ENCODE measurements at regions not wholly inside any gene's neighbourhood (a gene's known extent, or its start where the extent isn't known, plus 50 kb on each side); places are given as distances from the start of the nearest gene placed in this dataset.

DNA sequence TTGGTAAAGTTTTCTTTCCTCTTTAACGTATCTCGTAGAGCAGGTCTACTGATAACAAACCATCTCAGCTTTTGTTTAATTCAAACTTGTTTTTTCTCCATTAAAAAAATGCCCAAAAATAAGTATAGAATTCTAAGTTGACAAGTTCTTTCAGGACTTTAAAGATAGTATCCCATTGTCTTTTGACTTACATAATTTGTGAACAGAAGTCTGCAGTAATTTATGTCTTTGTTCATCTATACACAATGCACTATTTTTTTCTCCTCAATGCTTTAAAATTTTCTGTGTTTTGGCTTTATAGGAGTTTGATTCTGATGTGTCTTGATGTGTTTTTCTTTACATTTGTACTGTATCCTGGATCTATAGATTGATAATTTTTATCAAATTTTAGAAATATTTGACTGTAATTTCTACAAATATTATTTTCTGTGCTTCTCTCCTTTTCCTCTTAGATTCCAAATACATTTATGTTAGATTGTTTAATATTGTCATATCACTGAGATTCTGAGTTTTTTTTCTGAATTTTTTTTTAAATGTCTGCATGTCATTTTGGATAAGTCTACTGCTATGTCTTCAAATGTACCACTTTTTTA is 143.3 kb downstream of the FTCDNL1 start:
- DNase-seq = no peak

DNA sequence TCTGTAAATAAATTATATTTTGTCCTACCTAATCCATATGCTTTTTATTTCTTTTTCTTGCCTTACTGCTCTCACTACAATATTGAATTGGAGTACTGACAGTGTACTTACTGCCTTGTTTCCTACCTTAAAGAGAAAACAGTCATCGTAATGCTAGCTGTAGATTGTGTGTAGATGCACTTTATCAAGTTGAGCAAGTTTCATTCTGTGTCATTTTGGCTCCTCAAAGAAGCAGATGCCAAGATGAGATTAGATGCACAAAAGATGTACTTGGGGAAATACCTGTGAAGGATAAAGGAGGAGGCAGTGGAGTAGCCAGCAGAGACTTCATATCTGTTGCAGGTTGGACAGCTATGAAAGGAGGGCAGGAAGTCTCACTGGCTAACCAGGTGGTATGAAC is 145.5 kb downstream of the FTCDNL1 start:
- DNase-seq = no peak

DNA sequence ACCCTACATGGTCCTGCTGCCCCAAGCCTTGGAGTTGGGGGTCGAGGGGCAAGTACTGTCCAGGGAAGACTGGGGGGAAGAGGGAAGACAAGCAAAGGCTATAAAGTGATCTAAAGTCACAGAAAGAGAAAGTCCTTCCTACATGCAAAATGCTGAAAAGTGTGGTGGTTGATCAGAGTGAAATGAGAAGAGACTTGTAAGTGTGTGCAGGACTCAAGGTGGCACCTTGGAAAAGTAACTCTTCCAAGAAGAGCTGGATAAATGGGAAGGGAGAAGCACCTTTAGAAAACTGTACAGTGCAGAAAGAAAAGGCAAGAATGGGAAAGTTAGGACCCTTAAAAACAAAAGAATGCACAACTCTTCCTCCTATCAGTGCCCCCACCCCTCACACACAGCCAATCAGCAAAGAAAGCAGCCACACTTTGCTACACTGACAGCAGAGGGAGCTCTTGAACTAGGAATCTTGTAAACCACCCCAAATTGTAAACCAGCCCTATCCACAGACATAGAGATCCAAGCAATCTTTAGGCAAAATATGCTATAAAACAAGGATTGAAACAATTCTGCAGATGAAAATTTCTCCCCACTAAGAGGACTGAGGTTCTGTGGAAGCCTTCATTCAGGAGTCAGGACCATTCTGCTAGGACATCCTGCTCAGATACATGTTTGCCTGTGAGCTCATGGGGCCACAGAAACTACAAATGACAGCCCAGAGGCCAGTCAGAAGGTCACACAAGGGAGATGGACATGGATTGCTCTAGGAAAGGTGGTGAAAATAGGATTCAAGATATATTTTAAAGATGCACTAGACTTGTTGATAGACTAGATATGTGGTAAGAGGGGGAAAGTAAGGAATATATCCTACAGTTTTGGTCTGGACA is 146.4 kb downstream of the FTCDNL1 start:
- no peak for DNase-seq

DNA sequence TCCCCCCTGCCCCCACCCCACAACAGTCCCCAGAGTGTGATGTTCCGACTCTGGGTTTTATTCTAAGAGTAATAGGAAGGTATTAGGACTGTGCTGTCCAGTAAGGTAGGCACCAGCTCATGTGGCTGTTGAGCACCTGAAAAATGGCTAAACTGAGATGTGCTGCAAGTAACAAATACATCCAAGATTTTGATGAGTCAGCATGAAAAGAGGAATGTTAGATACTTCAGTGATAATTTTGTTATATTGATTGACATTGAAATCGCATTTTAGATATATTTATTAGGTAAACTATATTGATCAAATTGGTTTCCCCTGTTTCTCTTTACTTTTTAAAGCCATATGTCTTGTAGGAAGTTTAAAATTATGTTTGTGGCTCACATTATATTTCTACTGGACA is 147.8 kb downstream of the FTCDNL1 start:
- DNase-seq = no peak

DNA sequence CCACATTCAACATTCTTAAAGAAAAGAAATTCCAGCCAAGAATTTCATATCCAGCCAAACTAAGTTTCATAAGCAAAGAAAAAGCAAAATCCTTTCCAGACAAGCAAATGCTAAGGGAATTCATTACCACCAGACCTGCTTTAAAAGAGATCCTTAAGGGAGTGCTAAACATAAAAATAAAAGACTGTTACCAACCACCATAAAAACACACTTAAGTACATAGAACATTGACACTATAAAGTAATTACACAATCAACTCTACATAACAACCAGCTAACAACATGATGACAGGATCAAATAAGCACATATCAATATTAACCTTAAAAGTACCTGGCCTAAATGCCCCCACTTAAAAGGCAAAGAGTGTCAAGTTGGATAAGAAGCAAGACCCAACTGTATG is 153.5 kb downstream of the FTCDNL1 start:
- no peak for DNase-seq

DNA sequence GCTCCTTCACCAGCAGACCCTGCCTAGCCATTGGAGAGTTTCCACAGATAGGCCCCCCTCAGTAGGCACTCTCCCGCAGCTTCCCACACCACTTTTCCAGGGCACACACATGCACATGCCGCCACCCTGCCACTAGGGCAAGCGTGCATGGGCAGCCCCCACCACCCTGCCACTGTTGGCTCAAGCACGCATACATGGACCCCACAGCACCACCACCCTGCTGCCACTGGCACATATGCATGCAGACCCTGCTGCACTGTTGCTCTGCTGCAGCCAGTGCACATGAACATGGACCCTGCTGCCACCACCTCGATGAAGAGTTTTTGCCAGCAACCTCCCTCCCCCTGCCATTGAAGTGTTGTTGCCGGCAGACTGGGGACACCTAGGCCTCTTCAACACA is 154.9 kb downstream of the FTCDNL1 start:
- DNase-seq = no peak

DNA sequence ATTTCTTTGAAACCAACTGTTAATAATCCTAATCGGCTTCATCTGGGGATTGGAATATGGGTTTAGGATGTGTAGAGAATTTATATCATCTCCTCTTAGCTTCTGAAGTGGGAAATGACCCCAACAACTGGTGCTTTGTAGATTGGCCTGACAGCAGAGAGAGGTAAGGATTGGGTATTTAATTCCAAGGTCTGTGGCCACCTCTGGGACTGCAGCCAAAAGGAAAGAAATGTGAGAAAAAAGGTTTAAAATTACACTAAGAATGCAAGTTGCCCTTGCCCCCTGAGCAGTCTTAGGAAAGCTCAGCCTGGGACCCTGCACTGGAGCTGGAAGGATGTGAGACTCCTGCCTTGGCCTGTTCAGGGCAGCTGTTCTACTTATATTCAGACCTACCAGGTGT is 157.1 kb downstream of the FTCDNL1 start:
- no peak for DNase-seq

DNA sequence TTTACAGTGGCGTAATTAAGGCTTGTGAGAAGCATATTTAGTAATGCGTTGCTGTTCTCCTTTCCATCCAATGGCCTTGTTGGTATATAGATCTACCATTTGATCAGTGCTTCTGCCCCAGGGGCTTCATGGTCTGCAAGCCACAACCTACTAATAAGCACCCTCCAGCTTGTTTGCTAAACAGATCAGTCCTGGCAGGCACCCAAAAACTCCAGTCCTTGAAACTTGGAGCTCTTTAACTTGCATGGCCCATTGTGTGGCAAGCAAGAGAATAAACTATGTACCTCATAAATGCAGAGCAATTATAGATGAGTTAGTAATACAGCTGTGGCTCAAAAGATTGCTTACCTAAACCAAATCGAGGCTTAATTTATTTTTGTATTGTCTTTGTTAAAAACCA is 158.5 kb downstream of the FTCDNL1 start:
- no peak for DNase-seq

DNA sequence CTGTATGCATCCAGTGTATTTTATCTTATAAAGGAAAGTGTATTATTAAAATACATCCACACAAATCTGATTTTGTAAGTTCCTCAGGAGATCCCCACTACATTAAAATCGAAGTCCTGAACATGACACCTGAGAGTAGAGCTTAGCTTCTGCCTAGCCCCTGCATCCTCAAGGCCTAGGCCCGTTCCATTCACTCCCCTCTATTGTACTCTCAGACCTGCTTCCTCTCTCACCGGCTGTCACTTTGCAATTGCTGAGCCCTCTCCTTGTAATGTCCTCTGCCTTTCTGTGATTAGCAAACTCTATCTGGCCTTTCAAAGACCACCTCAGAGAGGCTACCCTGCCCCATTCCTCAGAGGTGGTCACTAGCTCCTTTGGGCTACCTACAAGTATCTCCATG is 160.8 kb downstream of the FTCDNL1 start:
- no peak for DNase-seq

DNA sequence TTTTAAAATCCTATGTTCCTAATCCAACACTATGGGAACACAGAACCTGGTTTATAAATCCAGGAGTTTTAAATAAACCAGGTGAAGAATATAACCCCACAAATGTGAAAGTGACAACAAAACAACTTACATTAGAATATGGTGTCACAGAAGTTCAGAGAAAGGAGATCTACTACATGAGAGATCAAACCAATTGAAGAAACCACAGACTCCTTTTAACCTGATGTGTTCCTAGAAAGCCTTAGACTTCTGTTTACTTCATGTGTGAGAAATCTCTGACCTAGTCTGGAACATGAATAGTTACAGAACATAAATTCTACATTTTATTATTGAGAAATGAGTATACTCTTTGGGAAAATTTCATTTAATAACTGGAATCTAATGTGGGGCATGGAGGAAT is 165.3 kb downstream of the FTCDNL1 start:
- no peak for DNase-seq

DNA sequence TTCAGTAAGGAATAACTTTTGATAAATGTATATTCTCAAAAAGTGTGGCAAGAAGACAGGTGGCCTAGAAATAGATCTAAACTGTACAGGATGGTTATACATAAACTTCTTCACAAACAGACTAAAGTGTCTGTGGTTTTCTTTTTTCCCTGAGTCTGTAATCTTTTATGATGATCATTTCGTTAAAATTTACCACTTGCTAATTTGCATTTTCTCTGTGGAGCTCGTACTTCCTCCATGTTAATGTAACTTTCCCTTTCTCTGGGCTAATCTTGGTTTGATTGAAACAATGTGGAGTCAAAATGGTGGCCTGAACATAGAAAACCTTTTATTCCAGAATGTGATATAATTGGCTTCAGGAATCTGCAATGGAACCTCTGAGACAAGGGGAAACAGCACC is 166.2 kb downstream of the FTCDNL1 start:
- DNase-seq = no peak

DNA sequence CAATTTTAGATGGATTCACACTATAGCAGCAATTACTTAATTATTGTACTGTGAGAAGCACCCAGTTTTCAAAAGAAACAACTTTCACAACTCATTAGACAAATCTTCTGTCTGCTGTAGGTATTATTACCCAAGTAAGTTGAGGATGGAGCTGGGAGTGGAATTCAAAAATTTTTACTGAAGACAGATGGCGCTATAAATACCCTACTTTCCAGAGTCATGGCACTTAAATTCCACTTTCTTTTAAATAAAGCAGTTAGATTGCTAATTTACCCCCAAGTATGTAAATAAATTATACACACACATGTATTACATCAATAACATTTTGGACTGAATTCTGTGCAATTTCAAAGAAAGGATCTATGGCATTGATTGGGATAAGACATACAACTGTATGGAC is 166.8 kb downstream of the FTCDNL1 start:
- no peak for DNase-seq

DNA sequence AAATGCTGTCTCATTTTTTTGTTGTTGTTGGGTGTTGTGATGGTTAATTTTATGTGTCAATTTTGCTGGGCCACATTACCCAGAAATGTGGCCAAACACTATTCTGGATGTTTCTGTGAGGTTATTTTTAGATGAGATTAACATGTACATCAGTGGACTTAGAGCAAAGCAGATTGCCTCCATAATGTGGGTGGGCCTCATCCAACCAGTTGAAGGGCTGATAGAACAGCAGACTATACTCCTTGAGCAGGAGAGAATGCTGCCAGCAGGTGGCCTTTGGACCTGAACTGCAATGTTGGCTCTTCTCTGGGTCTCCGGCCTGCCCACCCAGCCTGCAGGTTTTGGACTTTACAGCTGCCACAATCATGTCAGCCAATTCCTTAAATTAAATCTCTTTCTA is 169.0 kb downstream of the FTCDNL1 start:
- DNase-seq = no peak

DNA sequence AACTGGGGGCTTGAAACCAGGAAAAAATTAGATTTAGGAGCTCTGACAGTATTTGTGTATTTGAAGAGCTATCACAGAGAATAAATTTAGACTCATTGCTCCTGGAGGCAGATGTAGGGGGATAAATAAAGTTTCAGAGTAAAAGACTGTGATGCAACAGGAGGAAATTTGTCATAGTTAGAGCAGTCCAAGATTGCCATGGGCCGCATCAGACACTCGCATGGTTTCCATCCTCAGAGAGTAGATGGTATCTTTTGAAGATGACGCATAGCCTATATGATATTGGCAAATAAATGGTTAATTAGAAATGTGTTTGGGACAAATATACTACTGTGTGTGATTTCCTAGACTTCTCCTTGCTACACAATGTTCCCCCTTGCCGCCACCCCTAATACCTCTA is 170.5 kb downstream of the FTCDNL1 start:
- no peak for DNase-seq

DNA sequence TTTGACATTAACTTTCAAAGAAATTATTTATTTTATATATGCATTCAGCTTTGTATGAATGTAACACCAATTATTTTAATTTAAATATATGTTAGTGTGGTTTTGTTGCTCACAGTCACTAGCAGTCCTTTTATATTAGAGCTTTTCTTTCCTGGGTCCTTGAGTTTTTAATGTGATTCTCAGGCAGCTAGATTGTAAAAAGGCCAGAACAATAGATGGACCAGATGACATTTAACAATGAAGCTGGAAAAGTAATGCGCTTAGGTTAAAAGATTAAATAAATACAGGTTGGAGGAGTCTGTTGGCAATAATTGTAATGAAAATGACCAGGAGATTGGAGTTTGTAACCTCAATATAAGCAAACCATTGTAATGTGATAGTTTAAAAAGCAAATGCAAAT is 171.1 kb downstream of the FTCDNL1 start:
- DNase-seq = no peak

DNA sequence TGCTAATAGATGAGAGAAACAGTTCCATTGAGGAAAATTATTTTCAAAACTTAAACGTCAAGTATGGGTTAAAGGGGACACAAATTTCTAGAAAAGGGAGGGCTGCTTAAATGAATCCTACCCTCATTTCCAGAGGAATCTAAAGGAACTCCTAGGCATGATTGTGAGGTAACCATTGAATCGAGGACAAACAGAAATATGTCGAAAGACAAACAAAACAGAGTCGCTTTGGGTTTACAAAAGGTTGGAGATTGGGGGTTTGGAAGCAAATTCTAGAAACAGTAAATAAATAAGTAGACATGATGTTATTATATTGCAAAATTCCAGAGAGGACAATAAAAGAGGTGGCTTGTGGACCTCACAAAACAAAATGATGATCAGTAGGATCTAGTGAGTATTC is 173.1 kb downstream of the FTCDNL1 start:
- no peak for DNase-seq

DNA sequence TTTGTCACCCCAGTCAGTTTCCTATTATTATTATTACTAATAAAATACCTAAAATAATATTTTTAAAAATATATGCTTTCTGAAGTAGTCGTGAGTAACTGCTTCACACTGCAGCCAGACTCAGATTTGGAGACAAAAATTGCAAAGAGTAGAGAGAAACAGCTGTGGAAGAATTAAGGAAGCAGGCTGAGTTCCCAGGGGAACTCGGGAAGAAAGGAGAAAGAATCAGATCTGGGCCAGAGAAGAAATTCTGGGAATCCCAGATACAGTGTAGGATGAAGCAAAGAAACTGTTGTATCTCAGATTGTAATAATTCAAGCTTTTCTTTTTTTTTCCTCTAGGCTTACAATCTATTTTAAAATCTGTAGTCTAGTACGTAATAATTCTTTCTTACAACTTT is 182.3 kb downstream of the FTCDNL1 start:
- DNase-seq = no peak

DNA sequence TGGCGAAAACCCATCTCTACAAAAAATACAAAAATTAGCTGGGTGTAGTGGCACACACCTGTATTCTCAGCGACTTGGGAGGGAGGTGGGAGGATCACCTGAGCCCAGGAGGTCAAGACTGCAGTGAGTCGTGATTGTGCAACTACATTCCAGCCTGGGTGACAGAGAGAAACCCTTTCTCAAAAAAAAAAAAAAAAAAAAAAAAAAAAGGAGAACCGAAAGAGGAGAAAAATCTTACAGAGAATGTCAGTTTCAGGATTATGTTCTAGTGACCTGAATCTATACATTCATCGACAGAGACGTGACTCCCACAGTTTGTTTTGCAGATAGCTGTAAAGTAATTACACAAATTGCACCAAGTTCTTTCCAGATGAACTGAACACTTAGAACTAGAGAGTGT is 187.8 kb downstream of the FTCDNL1 start:
- DNase-seq = no peak

DNA sequence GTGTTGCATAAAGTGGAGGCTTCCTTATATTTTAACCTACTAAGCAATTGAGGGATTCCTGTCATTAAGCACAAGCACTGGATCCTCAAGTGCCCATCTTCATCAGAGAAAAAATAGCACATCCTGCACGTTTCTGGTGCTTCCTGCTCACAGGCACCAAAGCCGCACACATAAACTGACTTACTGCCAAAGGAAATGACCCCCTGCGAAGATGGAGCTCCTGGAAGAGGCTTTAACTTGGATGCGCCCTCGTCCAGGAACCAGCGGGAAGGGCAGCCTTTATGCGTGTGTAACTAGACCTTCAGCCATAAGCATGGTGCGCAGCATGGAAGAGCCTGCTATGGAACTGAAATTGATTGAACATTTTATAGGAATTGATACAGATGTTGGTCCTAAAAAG is 188.7 kb downstream of the FTCDNL1 start:
- no peak for DNase-seq

DNA sequence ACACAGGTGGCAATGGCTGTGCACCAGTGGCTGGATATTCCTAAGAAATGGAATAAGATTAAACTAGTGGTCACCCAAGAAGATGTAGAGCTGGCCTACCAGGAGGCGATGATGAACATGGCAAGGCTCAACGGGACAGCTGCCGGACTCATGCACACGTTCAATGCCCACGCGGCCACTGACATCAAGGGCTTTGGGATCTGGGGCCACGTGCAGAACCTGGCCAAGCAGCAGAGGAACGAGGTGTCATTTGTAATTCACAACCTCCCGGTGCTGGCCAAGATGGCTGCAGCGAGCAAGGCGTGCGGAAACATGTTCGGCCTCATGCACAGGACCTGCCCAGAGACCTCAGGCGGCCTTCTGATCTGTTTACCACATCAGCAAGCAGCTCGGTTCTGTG is 190.8 kb downstream of the FTCDNL1 start:
- no peak for DNase-seq

DNA sequence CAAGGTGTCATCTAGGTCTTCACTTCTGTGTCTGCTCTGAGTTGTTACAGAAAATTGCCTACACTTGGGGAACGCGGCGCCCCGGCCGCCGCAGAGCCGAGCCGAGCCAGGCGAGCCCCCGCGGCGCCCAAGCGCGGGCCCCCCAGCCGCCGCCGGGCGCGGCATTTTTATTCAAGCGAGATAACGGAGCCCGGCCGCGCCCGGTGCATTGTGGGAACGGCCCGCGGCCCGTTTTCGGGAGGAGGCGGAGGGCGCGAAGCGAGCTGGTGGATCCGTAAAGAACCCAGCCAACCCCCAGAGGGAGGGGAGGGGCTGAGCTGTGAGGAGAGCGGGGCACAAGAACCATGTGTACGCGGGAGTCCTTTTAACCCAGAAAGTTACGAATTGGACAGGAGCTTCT is 191.8 kb downstream of the FTCDNL1 start:
- peak; percentile 53 for DNase-seq

DNA sequence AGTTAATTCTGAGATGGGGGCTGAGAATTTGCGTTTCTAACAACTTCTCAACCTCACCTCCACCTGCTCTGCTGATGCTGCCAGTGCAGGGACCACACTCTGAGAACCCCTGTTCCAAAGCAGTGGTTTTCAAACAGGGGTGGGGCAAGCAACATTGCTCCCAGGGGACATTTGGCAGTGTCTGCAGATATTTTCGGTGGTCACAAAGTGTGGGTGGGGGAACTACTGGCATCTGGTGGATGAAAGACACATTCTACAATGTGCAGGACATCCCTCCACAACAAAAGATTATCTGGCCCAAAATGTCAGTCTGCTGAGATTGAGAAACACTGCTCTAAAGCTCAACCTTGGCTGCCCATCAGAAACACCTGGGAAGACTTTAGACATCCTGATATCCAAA is 188.7 kb upstream of the SATB2 start:
- DNase-seq = no peak

DNA sequence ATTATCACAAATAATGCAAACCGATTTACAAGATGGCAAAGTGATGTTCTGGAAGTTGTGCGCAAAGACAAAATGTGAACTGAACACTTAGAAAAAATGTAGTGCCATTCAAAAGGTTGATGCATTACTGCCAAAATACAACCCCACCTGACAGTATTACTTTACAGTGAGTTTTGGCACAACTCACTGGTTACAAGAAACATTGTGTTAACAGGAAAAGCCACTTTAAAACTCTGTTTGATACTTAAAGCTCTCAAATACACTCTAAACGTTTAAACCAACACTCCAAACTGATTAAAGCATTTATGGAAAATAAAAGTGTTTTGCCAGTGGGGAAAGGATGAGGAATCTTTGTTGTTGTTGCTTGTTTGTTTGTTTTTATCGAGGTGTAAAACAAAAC is 173.4 kb upstream of the SATB2 start:
- no peak for DNase-seq

DNA sequence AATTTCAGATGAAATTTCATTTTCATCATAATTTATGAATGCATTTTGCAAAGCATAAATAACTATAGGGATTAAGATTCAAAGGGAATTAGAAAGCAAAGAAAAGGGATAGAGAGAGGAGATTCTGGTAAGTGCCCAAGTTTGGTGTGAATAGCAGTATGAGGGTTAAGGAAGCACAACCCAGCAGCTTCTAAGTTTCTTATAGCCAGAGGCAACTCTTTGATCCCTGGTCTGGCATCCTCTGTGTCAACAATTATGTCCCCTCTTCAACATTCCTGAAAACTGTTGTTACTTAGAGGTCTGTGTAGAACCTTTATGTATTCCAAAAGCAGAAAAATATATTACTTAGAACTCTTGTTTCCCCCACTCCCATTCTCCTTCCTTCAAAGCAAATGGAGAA is 171.6 kb upstream of the SATB2 start:
- DNase-seq = no peak
